KG1 (cell line): ENCODE measurements at regions not wholly inside any gene's neighbourhood (a gene's known extent, or its start where the extent isn't known, plus 50 kb on each side); places are given as distances from the start of the nearest gene placed in this dataset.
A peak's percentile ranks its signal among the peaks of the same experiment; 100 is the strongest.

Source experiments
- DNase-seq: peaks from one replicate; lab custom pipeline; 2025; lab: John Stamatoyannopoulos, UW

DNA sequence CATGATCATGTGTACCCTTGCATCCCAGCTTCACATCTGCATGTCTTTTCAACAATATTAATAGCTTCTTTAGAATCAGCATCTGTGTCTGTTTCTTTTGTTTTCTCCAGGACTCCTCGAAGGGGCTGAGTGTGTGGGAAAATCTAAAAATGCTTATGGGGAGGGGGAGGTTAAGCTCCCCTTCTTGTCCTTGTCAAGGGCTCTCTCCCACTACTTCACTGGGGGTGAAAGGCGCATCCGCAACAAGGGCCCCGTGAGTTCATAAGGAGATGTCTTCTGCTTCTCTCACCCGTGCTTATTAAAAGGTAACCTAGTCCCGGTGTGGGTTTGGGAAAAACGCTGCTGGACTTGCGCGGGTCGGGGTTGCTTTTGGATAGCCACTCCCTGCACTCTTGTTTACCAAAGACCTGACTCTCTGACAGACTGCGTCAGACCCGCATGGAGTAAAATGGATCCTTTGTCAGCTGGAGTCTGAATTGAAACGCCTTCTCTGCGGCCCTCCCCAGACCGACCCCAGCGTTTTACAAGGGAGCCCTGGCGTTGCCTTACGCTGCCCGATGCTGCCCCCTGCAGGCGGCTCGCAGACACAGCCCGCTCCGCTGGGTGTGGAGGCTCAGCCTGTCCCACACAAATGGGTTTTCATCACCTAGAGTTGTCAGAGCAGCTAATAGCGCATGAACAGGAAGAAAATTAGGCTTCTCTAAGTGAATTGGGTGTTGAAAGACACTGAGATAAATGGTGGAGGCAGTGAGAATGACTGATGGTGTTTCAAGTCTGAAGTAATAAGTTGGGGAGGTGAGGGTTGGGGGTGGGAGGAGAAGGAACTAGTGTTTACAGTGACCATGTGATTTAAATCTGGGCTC, 53.8 kb downstream of the IER5 start:
- peak; percentile 87 for DNase-seq

DNA sequence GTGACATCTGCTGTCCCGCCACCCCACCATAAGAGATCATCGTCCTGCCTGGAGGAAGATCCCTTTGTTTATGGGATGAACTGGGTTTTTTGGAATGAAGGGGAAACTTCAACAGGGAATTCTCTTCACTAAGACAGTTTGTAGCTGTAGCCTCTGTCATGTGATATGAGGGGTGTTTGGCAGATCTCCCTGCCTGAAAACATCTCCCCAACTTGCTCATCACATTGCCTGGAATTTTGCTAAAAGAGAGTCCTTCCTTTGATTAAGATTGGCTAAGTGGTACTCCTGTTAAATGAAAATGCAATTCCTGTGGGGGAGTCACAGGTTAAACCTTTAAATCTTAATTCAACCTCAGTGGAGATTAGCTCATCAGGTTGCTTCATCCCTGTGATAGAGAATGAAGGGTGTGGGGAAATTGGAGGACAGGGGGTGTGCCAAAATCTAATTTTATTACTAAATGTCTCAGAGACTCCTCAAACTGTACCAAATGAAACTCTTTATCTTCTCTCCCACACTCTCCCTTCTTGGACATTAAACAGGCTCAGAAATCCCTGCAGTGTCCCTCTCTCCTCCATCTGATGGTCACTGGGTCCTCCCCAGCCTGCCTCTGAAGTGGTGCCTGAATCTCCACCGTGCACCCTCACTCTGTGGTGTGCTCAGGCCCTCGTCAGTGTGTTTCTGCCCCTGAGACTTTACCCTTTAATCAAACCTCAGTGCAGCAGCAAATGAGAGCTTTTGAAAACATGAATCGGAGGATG, 54.8 kb downstream of the IER5 start:
- no peak for DNase-seq

DNA sequence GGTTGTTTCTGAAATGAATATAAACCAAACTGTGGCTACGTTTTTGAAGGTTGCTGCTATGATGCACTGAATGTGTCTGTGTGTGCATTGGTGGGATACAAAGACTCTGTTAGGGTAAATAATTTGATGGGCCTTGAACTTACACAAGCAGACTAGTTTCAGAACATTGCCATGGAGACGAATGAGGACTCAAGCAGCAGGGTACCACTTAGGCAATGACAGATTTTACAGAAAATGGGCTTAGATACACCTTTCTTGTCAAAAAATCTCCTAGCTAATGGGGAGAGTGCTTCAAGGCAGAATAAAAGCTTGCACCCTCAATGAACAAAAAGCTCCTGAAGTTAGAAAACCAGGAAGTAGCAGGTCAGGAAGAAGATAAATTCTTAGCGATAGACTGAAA, 55.7 kb downstream of the IER5 start:
- no peak for DNase-seq

DNA sequence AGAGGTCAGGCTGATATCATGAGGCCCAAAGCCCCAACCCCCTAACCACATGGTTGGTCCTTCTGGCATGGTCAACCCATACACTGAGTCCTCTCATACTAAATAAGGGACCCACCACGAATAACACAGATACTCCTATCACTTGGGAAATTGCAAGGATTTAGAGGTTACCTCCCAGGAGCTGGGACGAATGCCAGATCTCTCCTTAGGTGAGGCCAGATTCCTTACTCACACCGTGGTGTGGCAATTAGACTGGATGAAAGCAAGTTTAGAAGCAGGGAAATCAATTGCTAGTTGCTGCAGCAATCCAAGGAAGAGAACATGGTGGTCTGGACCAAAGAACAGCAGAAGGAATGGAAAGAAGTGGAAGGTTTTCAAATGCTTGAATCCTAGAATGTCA, 60.1 kb downstream of the IER5 start:
- no peak for DNase-seq

DNA sequence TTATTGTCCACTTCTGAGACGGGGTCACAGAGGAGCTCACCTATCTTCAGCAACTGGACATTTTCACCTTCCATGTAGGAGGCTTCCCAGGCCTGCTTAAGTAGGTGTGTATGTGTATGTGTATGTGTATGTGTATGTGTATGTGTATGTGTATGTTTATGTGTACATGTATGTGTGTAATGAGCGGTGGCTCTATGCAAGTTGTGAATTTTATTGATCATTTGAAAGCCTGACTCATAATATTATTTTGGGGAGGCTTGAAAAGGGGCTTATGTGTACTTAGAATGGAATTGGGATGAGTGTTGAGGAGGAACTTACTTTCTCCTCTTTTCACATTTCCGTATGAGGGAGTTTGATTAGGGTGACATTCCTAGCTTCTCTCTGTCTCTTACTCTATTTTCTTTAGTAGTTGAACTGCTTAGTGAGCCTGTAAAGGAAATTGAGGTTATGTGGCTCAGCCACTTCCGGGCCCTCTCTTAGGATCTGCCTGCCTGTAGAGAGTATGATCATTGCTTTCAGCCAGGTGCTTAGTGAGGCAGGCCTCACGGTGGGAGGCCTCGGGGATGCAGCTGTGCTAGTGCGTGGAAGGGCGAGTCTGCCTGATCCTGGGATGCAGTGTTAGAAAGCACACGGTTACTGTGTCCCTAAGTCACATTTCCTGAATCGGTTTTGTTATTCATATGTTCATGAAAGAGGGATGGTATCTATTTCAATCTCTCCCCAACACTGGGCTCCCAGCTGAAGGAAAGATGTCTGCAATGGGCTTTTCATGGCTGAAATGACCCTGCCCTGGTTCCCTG, 61.0 kb downstream of the IER5 start:
- DNase-seq = peak; percentile 88

DNA sequence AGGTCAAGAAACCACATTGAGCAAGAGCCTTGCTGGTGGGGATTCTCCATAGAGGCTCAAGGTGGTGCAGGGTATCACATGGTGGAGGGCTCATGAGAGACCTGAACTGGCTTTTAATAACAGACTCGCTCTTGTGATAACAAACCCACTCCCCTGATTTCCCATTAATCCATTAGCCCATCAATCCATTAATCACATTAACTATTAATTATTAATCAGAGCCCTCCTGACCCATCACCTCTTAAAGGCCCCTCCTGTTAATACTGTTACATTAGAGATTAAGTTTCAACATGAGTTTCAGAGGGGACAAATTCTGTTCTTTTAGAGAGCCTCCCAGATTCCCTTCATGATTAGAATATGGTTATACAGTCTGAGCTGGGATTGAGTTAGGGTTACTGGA, 61.8 kb downstream of the IER5 start:
- DNase-seq = no peak

DNA sequence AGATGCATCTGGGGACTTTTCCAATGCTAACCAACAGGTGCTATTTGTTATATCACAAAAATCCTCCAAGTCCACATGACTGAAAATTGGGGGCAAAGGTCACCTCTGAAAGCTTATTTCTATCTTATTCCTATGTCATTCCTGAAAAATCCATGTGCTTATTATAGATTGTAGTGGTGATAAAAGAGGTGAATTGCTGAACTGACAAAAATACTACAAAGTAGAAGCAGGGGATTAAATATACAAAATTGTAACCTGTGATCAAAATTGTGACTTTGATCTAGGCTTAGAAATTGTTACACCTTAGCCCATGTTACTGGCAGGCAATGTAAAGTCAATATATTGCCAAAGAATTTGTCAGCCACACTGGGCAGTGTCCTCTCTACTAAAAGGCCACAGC, 62.3 kb downstream of the IER5 start:
- no peak for DNase-seq

DNA sequence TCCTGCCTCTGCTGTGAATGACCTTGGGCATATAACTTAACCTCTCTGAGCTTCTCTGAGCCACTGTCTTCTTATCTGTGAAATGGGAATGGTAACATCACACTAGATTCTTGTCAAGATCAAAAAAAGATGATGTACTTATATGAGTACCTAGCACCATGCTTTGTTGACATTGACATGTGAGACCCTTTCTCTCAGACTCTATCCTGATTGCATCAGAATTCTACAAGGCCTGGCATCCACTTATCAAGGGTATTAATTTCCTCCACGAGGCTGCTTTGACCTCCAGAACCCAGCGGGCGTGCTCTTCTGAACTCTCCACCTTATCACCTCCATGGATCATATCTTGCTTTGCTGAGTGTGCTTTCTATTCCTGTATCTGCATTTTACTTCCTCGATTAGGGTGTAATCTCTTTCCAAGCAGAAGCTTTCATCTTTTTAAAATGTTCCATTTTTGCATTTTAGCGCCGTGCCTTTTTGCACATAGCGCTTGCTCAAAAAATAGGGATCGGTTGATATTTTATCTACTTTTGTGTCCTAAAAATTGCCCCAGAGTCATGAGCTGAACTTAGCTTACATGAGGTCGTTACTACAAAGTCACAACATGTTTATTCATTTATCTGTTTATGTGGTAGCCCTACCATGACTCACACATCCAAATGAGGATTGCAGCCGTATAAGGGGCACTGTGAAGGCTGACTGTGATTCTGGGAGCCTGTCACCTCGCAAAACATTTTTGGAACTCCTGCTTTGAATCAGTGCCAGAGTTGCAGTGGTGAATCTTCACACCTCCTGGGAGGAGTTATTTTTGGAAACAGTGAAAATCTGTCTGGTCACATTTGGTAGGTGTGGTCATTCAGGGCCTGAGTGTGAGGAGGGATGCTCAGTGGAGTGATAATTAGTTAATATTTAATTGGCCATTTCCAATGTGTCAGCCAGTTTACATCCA, 63.2 kb downstream of the IER5 start:
- no peak for DNase-seq

DNA sequence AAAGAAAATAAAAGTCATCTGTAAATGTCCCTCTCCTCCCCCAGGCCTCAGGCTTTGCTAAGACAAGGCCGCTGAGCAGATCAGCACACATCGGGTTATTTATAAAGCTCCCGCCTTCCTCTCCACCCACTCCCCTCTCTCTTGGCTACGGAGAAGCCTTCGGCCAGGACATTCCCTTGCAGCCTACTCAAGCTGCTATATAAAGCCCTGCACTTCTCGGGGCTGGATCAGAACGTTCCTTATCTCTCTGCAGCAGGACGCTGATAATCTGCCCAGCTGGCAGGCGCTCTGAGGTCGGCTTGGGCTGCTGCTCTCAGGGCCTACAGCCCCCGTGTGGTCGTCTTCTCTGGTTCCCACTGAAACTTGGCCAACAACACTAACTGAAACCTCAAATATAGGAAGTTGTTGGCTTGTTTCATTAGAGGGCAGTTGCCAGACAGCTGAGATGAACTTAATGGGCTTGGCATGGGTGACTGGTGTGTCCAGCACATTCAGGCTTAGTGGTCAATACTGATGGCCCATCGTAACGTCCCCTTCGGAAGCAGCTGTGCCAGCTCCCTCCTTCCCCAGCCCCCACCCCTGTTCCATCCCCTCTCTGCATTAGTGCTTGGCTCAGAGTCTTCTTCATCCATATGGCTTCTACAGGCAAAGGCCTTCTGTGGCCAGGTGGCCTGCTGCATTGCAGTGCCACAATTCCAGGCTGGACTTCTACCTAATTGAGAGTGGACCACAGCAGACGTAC, 64.6 kb downstream of the IER5 start:
- DNase-seq = peak; percentile 52

DNA sequence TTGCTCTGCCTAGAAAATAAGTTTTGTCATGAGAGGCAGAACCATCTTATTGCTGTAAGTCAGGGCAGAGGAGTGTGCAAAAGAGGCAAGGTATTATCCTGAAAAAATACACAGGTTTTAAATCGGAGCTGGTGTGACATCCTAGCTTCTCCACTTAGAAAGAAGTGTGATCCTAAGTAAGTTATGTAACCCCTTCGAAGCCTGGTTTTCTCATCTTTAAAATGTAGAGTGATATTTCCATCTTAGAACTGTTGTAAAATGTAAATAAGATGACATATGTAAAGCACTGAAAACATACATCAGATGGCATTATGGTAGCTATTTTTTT, 65.1 kb downstream of the IER5 start:
- DNase-seq = no peak

DNA sequence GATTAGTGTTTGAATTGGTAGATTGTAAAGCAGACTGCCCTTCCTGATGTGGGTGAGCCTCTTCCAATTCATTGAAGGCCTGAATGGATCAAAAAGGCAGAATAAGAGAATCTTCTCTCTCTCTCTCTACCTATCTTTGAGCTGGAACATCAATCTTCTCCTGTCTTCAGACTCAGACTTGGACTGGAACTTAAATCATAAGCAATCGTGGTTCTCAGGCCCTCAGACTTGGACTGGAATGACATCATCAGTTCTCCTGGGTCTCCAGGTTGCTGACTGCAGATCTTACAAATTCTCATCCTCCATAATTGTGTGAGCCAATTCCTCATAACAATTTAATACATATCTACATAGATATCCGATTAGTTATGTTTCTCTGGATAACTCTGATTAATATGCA, 66.8 kb downstream of the IER5 start:
- DNase-seq = no peak

DNA sequence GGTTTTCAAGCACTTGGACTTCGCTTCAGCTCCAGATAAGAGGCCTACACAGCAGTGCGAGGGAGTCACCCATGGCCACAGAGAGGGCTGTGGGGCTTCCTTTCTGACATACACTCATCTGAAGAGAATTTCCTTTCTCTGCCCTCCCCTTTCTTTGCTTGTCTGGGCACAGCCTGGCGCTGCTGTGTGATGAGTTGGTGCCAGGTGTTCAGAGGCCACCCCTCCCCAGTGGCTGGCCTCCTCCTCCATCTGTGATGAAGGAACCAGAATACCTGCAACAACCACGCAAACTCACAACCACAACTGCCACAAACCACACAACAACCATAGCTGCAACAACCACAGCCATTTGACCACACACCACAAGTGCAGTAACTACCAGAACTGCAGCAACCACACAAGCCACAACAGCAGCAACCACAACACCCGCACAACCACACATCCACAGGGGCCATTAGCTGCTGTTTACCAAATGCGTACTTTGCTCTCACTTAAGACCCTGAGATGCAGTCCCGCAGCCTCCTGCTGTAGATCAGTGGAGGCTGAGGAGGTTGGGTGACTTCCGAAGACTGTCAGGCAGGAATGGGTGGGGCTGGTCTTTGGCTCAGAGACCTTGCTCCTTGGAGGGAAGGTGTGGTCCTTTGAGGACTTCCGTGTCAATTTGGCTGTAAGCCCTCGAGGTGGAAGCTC, 71.1 kb downstream of the IER5 start:
- no peak for DNase-seq

DNA sequence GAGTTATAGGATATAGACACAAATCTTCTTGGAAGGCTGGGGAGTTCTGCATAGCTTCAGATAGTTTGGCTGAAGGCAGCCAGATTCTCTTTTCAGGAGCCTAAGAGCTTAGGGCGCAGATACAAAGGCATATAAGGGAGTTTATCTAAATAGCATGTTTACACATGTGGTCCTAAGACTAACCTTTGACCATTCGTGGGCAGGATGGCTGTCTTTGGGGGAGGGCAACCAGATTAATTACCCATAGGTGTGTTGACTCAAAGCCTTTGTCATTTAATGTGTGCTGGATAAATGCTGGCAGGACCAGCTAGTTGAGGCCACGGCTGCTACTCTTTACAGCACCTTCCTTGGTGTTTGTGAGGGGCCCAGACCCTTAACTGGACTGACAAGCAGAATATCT, 71.8 kb downstream of the IER5 start:
- no peak for DNase-seq

DNA sequence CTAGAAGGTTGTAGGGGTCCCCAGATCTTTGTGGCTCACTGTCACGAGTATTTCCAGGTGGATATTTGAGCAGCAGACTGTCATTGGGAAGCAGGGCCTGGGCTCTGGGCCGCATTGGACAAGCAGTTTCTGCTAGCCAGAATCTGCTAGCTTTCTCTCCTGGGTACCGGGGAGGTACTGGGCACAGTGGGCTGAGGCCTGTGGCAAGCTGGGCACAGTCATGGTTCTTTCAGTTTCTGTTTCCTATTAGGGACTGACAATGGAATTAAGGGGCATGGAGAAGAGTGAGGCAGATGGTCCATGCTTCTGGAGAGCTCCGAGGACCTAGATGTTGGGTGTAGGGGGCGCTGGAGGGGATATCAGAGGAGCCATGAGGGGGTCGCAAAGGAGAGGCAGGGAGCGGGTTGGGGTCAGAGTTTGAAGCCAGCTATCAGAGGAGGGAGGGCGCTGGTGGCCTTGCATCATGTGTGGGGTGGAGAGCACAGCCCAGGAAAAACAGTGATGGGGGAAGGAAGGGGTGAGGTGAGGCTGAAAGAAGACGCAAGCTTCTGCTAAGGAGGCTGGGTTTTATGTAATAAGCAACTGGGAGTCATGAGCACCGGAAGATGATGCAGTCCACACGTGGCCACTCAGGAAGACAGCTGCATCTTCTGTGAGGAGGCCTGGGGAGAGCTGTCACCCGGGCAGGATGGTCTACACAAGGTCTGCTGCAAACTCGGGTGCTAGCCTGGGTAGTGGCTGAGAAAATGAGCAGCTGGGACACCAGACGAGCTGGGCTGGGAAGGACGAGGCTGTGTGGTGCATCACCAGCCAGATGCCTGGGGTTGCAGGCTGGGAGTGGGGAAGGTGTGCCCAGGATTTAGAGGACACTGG, 72.7 kb downstream of the IER5 start:
- no peak for DNase-seq

DNA sequence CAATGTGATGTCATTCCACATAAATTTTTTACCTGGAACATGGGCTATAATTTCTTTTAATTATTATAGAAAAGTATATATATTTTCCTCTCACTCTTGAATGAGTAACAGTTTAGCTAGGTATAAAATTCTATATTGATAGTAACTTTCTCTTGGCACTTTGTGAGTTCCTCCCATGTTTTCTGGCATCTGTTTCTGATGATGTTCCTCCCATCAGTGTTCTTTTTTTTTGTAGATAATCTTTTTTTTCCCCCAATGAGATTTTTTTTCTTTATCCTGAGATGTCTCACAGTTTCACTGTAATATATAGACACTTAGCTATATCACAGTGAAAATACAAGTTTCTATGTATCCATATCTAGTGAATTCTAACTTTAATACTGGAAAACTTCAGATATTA, 75.2 kb downstream of the IER5 start:
- DNase-seq = no peak

DNA sequence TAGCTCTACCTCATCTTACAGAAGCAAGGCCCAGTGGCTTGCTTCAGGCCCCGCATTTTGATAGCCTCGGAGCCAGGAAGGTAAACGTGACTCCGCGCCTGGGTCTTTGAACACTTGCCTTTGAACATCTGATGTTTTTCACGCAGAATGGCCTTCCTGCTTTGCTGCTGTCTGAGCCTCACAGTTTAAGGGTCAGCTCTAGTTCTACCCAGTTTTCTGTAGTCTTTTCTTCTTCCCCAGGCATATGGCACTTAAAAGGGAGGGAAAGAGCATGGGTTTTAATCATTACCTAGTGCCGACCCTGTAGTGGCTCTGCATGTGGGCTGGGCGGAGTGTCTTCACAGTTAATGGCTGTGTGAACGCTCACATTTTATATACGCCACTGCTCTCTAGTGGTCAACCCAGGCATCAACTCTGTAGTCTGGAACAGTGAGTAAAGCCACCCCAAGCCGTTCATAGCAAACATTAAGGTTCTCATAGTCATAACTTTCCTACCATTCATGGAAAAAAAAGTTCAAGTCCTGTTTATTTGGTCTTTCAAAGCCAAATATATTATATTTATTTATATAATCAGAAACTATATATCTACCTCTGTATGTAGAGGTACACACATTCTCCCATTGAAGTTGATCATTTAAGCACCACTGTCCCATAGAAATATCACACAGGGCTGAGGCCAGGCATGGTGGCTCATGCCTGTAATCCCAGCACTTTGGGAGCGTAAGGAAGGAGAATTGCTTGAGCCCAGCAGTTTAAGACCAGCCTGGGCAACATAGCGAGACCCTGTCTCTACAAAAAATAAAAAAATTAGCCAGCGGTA, 78.1 kb downstream of the IER5 start:
- DNase-seq = peak; percentile 56

DNA sequence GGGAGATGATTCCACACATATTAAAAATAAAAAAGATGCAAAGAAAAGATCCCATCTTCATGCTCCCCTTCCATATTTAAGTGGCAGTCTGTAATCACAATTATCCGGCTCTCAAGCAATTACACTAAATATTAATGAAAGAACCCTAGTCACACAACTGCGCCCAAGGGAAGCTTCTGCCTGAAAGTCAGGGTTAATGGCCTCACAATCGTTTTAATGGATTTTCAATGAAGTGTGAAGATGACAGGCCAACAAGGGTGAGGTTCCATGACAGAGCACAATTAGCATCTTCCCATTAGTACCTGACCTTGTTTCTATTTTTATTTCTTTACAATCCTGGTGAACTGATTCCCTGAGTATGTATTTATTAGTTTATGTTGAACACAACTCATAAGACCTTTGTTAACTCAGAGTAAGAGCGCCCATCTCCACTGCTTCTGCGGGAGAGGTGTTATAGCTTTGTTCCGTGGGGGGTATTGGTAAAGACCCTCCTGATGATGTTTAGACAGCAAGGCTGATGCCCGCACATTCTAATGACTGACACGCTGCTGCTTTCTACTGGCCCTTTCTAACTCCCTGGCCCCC, 80.9 kb downstream of the IER5 start:
- DNase-seq = no peak

DNA sequence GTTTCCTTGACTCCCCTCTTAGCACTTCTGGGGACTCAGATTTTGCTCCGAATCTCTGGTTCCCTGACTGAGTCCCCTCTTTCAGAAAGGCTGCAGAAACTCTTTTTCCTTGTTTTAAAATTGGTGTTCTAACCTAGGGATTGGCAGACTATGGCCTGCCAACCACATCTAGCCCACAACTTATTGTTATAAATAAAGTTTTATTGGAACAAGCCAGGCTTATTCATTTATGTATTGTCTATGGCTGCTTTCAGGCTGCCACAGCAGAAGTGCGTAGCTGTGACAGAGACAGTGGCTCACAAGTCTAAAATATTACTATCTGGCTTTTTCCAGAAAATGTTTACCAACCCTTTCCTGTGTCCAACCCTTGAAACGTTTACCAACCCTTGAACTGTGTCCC, 81.7 kb downstream of the IER5 start:
- no peak for DNase-seq
